ENCODE measurements at regions not wholly inside any gene's neighbourhood (a gene's known extent, or its start where the extent isn't known, plus 50 kb on each side); places are given as distances from the start of the nearest gene placed in this dataset.
"Not testable (repeated sequence)": the region's sequence is repeated elsewhere in the genome, so short reads cannot be mapped to it uniquely, and the experiment has no call there.

DNA sequence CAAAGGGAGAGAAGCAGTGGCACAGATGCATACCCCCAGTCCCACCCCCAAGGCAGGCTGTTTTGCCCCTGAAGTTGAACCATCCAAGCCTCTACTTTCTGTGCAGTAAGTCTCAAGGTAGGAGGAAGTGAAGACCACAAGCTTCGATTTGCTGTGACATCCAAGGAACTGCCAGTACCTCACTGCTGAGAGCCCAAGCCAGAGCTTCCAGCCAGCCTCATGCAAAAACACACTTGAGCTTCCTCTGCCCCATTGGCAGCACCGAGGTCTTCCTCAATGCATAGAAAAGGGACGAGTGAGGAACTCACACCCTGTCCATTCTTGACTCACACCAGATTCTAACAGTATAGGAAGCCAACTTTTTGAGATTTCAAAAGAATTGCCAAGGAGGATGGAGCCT, 311.7 kb downstream of the BCL2L11 start:
- DNase-seq = not testable (repeated sequence)

DNA sequence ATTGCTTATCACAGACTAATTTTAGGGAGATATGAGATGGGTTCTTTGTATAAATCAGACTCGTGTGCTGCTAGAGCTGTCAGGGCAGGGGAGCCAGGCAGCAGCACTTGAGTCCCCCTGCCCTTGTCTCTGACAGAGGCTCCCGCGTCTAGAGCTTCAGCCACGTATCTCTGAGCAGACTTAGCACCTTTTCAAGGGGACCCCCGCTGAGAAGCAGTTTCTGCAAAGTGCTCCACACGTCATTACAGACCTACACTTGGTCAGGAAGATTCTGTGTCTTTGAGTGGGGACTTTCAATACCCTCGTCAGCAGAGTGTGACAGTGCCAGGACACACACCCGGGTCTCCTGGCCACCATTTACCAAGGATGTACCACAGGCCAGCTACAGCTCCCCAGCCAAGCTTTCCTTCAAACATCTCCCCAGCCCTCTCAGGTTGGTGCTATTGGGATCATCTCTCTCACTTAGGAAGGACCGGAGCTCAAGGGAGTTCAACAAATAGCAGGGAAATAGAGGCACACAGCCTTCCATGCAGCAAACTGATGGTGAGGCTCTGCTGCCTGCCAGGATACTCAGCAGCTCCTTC, 312.3 kb downstream of the BCL2L11 start:
- not testable (repeated sequence) for DNase-seq

DNA sequence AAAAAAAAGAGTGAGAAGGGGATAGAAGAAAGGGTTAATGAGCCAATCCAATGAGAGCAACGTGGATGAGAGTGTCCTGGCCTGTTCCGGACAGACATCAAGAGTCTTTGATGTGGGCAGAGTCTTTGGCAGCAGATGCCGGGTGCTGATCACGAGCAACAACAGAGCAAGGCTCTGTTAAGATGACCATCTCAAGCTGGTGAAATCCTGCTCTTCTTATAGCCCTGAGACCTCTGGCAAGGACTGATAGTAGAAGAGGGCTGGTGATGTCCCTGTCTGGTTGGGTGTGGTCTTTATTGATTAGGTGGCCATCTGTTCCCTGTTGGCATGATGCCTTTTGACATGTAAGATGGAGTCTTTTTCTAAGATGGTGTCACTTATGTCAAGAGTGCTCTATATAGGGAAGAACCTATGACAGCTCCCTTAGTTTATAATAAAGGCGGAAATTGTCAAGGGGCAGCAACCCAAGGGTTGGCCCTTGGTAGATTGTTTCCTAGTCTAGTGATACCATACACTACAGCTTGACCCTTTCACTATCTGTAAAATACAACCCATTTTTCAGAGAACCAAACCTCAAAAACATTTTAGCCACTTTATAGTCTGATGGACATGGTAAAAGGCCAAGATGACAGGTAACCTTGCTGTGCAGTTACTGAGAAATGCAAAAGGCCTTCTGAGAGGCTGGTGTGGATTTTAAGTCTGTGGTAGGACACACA, 313.3 kb downstream of the BCL2L11 start:
- not testable (repeated sequence) for DNase-seq

- not testable (repeated sequence) for DNase-seq
These were observed 313.9 kb downstream of the BCL2L11 start for GRCh38 chr2:111434608-111434939.

DNA sequence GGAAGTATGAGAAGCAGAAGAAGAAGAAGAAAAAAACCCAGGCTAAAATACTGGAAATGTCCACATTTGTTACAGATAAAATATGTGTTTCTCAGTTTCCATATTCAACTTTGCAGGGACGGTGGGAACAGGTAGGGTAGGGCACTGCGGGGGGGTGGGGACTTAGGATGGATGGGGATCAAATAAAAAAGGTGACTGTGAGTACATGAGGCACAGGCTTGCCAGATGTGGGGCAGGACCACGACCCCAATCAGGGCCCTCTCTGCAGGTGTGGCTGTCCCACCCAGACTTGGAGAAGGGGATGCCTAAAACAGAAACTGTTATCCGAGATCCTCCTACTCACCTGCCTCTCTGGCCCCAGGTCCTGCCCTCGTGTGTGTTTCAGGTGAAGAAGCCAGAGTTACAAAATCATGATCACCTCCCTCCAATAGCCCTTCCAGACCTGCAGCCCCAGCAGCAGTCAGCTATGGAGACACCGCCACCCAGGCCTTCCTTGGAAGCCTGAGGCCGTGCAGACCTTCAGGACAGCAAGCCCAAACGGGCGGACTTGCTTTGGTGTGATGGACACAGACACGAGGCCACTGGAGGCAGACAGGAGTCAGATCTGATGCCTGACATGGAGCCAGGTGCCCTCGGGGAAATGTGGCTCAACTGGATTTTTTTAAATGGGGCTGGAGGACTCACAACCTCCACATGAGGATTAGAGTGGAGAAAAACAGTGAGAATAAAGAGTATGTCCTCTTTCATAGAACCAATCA, 315.0 kb downstream of the BCL2L11 start:
- not testable (repeated sequence) for DNase-seq

GRCh38 chr2:111436411-111436810, 315.7 kb downstream of the BCL2L11 start:
- DNase-seq = not testable (repeated sequence)

GRCh38 chr2:111437288-111437990, 316.7 kb downstream of the BCL2L11 start:
- not testable (repeated sequence) for DNase-seq

GRCh38 chr2:111438161-111438560, 317.4 kb downstream of the BCL2L11 start:
- DNase-seq = not testable (repeated sequence)

GRCh38 chr2:111439237-111439636, 318.5 kb downstream of the BCL2L11 start:
- DNase-seq = not testable (repeated sequence)

- DNase-seq = not testable (repeated sequence)
These were observed 320.9 kb downstream of the BCL2L11 start for GRCh38 chr2:111441614-111442013.

DNA sequence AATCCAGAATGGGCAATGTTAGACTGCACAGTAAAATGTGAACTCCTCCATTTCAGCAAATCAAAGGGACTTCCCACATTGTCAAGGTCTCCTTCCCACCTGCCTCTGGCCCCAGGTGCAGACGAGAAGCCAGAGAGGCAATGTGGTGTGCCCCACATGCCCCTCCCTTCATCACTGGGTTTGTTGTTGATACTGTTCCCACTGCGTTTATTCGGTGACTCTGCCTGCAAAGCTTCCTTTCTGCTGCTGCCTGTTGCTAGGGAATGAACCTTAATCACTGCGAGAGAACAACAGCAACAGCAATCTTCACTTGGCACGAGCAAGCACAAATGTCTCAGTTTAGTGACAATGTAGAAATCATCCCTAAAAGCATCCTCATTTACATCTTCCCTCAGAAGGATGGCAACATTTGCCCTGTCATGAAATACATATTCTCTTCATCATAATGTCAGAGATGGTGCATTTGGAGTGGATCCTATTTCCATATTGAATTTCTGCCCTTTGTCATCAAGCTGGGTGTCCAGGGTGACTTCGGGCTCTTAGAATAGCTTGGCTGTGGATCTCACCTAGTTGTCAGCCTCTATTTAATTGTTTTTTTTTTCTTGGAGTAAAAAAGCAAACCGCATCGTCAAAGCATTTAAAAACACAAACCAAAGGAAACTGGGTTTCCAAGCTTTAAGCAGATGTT, 322.2 kb downstream of the BCL2L11 start:
- DNase-seq = not testable (repeated sequence)

GRCh38 chr2:111444516-111444915, 323.8 kb downstream of the BCL2L11 start:
- not testable (repeated sequence) for DNase-seq

GRCh38 chr2:111445191-111445929, 324.6 kb downstream of the BCL2L11 start:
- DNase-seq = not testable (repeated sequence)

DNA sequence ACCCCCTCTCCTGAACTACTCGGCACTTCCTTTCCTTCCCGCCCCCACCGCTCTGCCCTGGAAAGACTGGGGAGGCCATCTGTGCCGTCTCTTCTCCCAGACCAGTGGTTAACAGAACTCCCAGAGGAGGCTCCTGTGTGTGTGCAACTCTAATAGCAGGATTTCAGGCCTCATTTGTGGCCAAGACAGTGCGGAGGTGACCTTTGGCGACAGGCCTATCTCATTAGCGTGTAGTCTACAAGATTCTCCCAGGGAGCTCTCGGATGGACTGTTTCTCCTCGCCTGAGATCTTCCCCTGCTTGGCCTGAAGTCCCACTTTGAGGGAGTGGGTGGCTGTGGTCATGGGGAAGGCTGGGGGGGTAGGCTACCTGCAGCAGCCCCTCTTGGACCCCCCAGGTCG, 325.2 kb downstream of the BCL2L11 start:
- not testable (repeated sequence) for DNase-seq

DNA sequence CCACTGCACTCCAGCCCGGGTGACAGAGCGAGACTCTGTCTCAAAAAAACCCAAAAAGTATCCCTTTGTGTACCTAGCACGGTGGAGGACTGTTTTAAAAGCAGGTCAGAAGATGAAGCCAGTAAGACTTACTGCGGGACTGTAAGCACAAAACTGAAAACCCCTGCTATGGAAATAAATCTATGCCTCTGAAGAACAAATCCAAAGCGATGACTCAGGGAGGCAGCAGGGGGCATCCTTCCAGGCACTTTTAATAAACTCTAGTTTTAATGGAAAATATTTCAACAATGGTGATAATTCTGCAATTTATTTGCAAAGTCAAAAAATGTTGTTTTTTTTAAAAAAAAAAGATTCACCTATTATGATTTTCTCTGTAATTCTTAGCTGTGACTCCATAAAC, 326.8 kb downstream of the BCL2L11 start:
- DNase-seq = not testable (repeated sequence)

GRCh38 chr2:111448796-111449195, 328.1 kb downstream of the BCL2L11 start:
- not testable (repeated sequence) for DNase-seq

DNA sequence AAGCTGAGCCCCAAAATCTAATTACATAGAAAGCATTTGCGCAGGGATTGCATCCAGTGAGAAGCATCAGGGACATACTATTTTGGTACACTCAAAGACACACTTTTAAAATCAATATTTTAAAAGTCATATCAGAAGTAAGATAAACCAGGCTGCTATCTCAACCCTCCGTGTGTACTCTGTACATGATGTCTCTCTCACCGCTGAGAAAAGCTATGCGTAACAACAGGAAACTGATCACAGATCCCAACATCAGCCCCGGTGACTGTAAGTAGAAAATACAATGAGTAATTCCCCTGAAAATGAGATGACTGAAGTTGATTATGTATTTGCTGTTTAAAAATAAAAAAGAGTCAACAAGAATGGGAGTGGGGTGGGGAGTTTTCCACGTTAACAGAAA, 329.8 kb downstream of the BCL2L11 start:
- not testable (repeated sequence) for DNase-seq

- DNase-seq = not testable (repeated sequence)
These were observed 331.0 kb downstream of the BCL2L11 start for GRCh38 chr2:111451692-111452199.

- DNase-seq = not testable (repeated sequence)
These were observed 331.5 kb downstream of the BCL2L11 start for GRCh38 chr2:111452208-111452607.

GRCh38 chr2:111453308-111453707, 332.6 kb downstream of the BCL2L11 start:
- DNase-seq = not testable (repeated sequence)

- not testable (repeated sequence) for DNase-seq
These were observed 333.1 kb downstream of the BCL2L11 start for GRCh38 chr2:111453816-111454215.

All from NCI-H748 treated with DMSO at 0.1 percent for 48 hours (cell line).